ENCODE measurements at regions not wholly inside any gene's neighbourhood (a gene's known extent, or its start where the extent isn't known, plus 50 kb on each side); places are given as distances from the start of the nearest gene placed in this dataset.

DNA sequence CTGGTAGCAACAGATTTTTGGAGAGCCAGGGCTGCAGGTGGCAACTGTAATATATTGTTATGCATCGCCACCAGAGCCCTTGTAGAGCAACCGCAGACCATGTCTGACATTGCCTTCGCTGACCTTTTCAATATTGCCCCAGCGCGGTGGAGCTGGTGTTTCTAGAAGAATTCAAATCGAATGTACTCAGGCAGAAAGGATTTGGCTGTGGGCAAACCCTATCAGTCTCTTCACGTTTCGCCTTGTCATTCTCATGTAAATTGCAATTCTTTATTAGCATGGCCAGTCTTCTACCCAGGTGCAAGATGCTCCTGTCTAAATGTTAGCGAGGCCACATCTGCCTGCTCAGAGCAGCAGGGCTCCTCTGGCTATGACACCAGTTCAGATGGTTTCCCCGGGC lies 490.2 kb upstream of the AUTS2 start:
- H3K9me2 ChIP-seq (replicated peaks; ENCODE audit: low read depth, low read length): no peaks in the 10 kb centered on the region
- TF ChIP-seq, protein P1, sequence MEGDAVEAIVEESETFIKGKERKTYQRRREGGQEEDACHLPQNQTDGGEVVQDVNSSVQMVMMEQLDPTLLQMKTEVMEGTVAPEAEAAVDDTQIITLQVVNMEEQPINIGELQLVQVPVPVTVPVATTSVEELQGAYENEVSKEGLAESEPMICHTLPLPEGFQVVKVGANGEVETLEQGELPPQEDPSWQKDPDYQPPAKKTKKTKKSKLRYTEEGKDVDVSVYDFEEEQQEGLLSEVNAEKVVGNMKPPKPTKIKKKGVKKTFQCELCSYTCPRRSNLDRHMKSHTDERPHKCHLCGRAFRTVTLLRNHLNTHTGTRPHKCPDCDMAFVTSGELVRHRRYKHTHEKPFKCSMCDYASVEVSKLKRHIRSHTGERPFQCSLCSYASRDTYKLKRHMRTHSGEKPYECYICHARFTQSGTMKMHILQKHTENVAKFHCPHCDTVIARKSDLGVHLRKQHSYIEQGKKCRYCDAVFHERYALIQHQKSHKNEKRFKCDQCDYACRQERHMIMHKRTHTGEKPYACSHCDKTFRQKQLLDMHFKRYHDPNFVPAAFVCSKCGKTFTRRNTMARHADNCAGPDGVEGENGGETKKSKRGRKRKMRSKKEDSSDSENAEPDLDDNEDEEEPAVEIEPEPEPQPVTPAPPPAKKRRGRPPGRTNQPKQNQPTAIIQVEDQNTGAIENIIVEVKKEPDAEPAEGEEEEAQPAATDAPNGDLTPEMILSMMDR (conservative IDR thresholded peaks at IDR 0.05; ENCODE audit: low read length): no peak
- TF ChIP-seq EZH2phosphoT487 (IDR thresholded peaks at IDR 0.05; ENCODE audit: borderline replicate concordance): no peak
- no peak overlapping the region for H3K4me3 ChIP-seq (ENCODE audit: low read length, poor library complexity, severe bottlenecking)
- H3K4me1 ChIP-seq (ENCODE audit: insufficient read depth, low read length, poor library complexity, severe bottlenecking): no peaks in the 10 kb centered on the region
- H4K20me1 ChIP-seq (ENCODE audit: insufficient read depth, low read length, poor library complexity, severe bottlenecking): no peaks in the 10 kb centered on the region
- no peaks in the 10 kb centered on the region for H3K79me2 ChIP-seq (ENCODE audit: insufficient read depth, low read length)
- H3K36me3 ChIP-seq (ENCODE audit: insufficient read depth, low read length): no peaks in the 10 kb centered on the region
- no peaks in the 10 kb centered on the region; the same call in 1 of the 2 replicates for H3K9me3 ChIP-seq (ENCODE audit: insufficient read depth, low read depth, low read length)
- no peaks in the 10 kb centered on the region for H3K27me3 ChIP-seq (ENCODE audit: insufficient read depth, low read length, poor library complexity, severe bottlenecking)
- H3K4me2 ChIP-seq (ENCODE audit: low read depth, low read length, poor library complexity, severe bottlenecking): no peak overlapping the region
- no peak overlapping the region for H3K9ac ChIP-seq (ENCODE audit: low read depth, low read length, poor library complexity, severe bottlenecking)
- no peaks in the 10 kb centered on the region for H3F3A ChIP-seq (ENCODE audit: low read depth)
- no peak overlapping the region for H2AFZ ChIP-seq (ENCODE audit: low read length)

DNA sequence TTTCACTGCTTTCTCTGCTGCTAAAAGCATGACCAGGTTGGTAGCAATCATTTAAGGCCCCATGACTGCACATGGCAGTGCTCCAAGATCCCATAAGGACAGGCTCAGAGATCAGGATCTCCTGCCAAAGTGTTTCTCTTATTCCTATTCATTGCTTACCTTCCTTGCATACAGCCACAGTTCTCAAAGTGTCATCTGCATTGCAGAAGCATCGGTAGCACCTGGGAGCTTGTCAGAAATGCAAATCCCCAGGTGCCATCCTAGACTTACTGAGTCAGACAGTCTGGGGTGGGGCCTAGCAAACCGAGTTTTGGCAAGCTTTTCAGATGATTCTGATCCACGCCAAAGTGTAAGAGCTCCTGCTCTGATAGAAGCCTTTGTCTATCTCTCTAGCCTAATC lies 489.0 kb upstream of the AUTS2 start:
- Histone ChIP-seq H3K4me3 (ENCODE audit: low read length, poor library complexity, severe bottlenecking) (no peak overlapping the region), H3K4me1 (ENCODE audit: insufficient read depth, low read length, poor library complexity, severe bottlenecking) (no peaks in the 10 kb centered on the region)

DNA sequence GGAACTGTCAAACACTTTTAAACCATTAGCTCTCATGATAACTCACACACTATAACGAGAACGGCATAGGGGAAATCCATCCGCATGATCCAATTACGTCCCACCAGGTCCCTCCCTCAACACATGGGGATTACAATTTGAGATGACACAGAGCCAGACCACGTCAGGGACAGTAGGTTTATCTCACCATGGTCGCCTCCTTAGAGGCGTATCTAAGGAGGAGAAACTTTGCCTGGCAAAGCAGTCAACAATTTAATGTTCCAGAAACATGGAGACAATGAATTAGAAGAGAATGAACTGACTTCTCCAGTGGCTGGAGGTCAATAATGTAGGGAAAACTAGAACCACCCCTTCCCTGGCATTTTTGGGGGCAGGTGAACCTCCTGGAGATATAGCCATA lies 488.4 kb upstream of the AUTS2 start:
- H3K4me1 ChIP-seq (ENCODE audit: insufficient read depth, low read length, poor library complexity, severe bottlenecking): no peaks in the 10 kb centered on the region
- no peak overlapping the region for H2AFZ ChIP-seq (ENCODE audit: low read length)
- no peak overlapping the region for H3K4me2 ChIP-seq (ENCODE audit: low read depth, low read length, poor library complexity, severe bottlenecking)
- no peaks in the 10 kb centered on the region for H3K79me2 ChIP-seq (ENCODE audit: insufficient read depth, low read length)
- H3K9me3 ChIP-seq (ENCODE audit: insufficient read depth, low read depth, low read length): no peaks in the 10 kb centered on the region; the same call in 1 of the 2 replicates
- no peak overlapping the region for H3K4me3 ChIP-seq (ENCODE audit: low read length, poor library complexity, severe bottlenecking)
- H3K27me3 ChIP-seq (ENCODE audit: insufficient read depth, low read length, poor library complexity, severe bottlenecking): no peaks in the 10 kb centered on the region
- no peaks in the 10 kb centered on the region for H3K36me3 ChIP-seq (ENCODE audit: insufficient read depth, low read length)
- TF ChIP-seq, protein P1 (conservative IDR thresholded peaks at IDR 0.05; ENCODE audit: low read length): no peak
- no peak for TF ChIP-seq EZH2phosphoT487 (IDR thresholded peaks at IDR 0.05; ENCODE audit: borderline replicate concordance)
- H3K9ac ChIP-seq (ENCODE audit: low read depth, low read length, poor library complexity, severe bottlenecking): no peak overlapping the region
- H4K20me1 ChIP-seq (ENCODE audit: insufficient read depth, low read length, poor library complexity, severe bottlenecking): no peaks in the 10 kb centered on the region
- H3F3A ChIP-seq (ENCODE audit: low read depth): no peaks in the 10 kb centered on the region
- H3K9me2 ChIP-seq (replicated peaks; ENCODE audit: low read depth, low read length): no peaks in the 10 kb centered on the region

More for the DNA sequence above, 489.0 kb upstream of the AUTS2 start:
- Histone ChIP-seq H3K9me3 (ENCODE audit: insufficient read depth, low read depth, low read length) (no peaks in the 10 kb centered on the region; the same call in 1 of the 2 replicates), H3F3A (ENCODE audit: low read depth) (no peaks in the 10 kb centered on the region), H3K79me2 (ENCODE audit: insufficient read depth, low read length) (no peaks in the 10 kb centered on the region), H3K4me2 (ENCODE audit: low read depth, low read length, poor library complexity, severe bottlenecking) (no peak overlapping the region), H3K36me3 (ENCODE audit: insufficient read depth, low read length) (no peaks in the 10 kb centered on the region), H3K9ac (ENCODE audit: low read depth, low read length, poor library complexity, severe bottlenecking) (no peak overlapping the region), H4K20me1 (ENCODE audit: insufficient read depth, low read length, poor library complexity, severe bottlenecking) (no peaks in the 10 kb centered on the region), H3K27me3 (ENCODE audit: insufficient read depth, low read length, poor library complexity, severe bottlenecking) (no peaks in the 10 kb centered on the region), H2AFZ (ENCODE audit: low read length) (no peak overlapping the region), H3K9me2 (replicated peaks; ENCODE audit: low read depth, low read length) (no peaks in the 10 kb centered on the region)
- no peak for TF ChIP-seq EZH2phosphoT487 (IDR thresholded peaks at IDR 0.05; ENCODE audit: borderline replicate concordance)
- TF ChIP-seq, protein P1 (conservative IDR thresholded peaks at IDR 0.05; ENCODE audit: low read length): no peak
